Neuronal stem cell (in vitro differentiated cells): ENCODE measurements at regions not wholly inside any gene's neighbourhood (a gene's known extent, or its start where the extent isn't known, plus 50 kb on each side); places are given as distances from the start of the nearest gene placed in this dataset.
A peak's percentile ranks its signal among the peaks of the same experiment; 100 is the strongest.

ENCODE experiments used
- DNase-seq: peaks from one replicate; pipeline ENCODE4 v3.0.0-alpha.2; 2013; ENCODE audit warnings: low spot score
- H2AFZ ChIP-seq: one replicate; pipeline ENCODE4 v1.6.1; 2013; ENCODE audit warnings: mild to moderate bottlenecking, low read length, inconsistent platforms
- H2AK5ac ChIP-seq: 2 replicates; pipeline ENCODE4 v1.6.1; 2013; ENCODE audit warnings: low read depth, mild to moderate bottlenecking, inconsistent platforms, low read length, moderate library complexity, mixed read lengths
- H2BK120ac ChIP-seq: 2 replicates; pipeline ENCODE4 v1.6.1; 2013; ENCODE audit warnings: low read depth, mild to moderate bottlenecking, inconsistent platforms, low read length, moderate library complexity, mixed read lengths
- H2BK12ac ChIP-seq: one replicate; pipeline ENCODE4 v1.6.1; 2013; ENCODE audit warnings: low read length, inconsistent platforms
- H2BK15ac ChIP-seq: 2 replicates; pipeline ENCODE4 v1.6.1; 2013; ENCODE audit warnings: mild to moderate bottlenecking, low read length, inconsistent platforms, mixed read lengths
- H2BK5ac ChIP-seq: one replicate; pipeline ENCODE4 v1.6.1; 2013; ENCODE audit warnings: inconsistent platforms, mild to moderate bottlenecking, low read length, moderate library complexity
- H3K14ac ChIP-seq: one replicate; pipeline ENCODE4 v1.6.1; 2013; ENCODE audit warnings: low read length, inconsistent platforms
- H3K18ac ChIP-seq: 2 replicates; pipeline ENCODE4 v1.6.1; 2013; ENCODE audit warnings: low read length, inconsistent platforms
- H3K23ac ChIP-seq: 2 replicates; pipeline ENCODE4 v1.6.1; 2013; ENCODE audit warnings: low read depth, mild to moderate bottlenecking, mixed read lengths, low read length, inconsistent platforms; ENCODE audit not compliant: poor library complexity
- H3K27ac ChIP-seq: replicated peaks from 3 replicates; pipeline ENCODE4 v1.5.1; 2013; ENCODE audit warnings: low read length, inconsistent platforms
- H3K27me3 ChIP-seq, 3 experiments: 2 replicates each; pipeline ENCODE4 v1.6.1; 2013; ENCODE audit warnings: low read length in 3 of 3, mild to moderate bottlenecking in 2 of 3, inconsistent platforms in 1 of 3, low read depth in 1 of 3, mixed read lengths in 1 of 3, moderate library complexity in 1 of 3; ENCODE audit not compliant: control insufficient read depth in 3 of 3, insufficient read depth in 3 of 3
- H3K36me3 ChIP-seq, 2 donors: replicated peaks in 1 of 2; 2 replicates each; pipeline ENCODE4 v1.6.1; 2013; ENCODE audit warnings: low read length in 2 of 2; ENCODE audit not compliant: control insufficient read depth in 2 of 2, insufficient read depth in 2 of 2
- H3K4ac ChIP-seq: 2 replicates; pipeline ENCODE4 v1.6.1; 2013; ENCODE audit warnings: inconsistent platforms, mild to moderate bottlenecking, low read length, moderate library complexity
- H3K4me1 ChIP-seq, 2 donors: 1 replicate in 1 of 2; 2 replicates in 1 of 2; pipeline ENCODE4 v1.6.1; 2013; ENCODE audit warnings: low read length in 2 of 2, low read depth in 1 of 2; ENCODE audit not compliant: control insufficient read depth in 2 of 2, insufficient read depth in 1 of 2
- H3K4me2 ChIP-seq: one replicate; pipeline ENCODE4 v1.6.1; 2013; ENCODE audit warnings: mild to moderate bottlenecking, low read length, inconsistent platforms; ENCODE audit not compliant: insufficient read depth, poor library complexity, severe bottlenecking
- H3K4me3 ChIP-seq, 2 donors: 2 replicates each; pipeline ENCODE4 v1.5.1; 2013; ENCODE audit warnings: low read length in 2 of 2, mild to moderate bottlenecking in 2 of 2, inconsistent platforms in 1 of 2, moderate library complexity in 1 of 2
- H3K79me1 ChIP-seq: one replicate; pipeline ENCODE4 v1.6.1; 2013; ENCODE audit warnings: low read depth, mild to moderate bottlenecking, inconsistent platforms, low read length, moderate library complexity
- H3K9ac ChIP-seq: one replicate; pipeline ENCODE4 v1.6.1; 2013; ENCODE audit warnings: mild to moderate bottlenecking, low read depth, low read length, inconsistent platforms; ENCODE audit not compliant: poor library complexity
- H3K9me3 ChIP-seq, 2 donors: replicated peaks in 1 of 2; 2 replicates each; pipeline versions ENCODE3 to v1.6.1; 2013; ENCODE audit warnings: low read length in 2 of 2, mild to moderate bottlenecking in 2 of 2, inconsistent platforms in 1 of 2, low read depth in 1 of 2, mixed read lengths in 1 of 2, moderate library complexity in 1 of 2; ENCODE audit not compliant: control insufficient read depth in 2 of 2, insufficient read depth in 1 of 2
- H4K8ac ChIP-seq: one replicate; pipeline ENCODE4 v1.6.1; 2013; ENCODE audit warnings: low read depth, mild to moderate bottlenecking, inconsistent platforms, low read length, moderate library complexity
- H4K91ac ChIP-seq: one replicate; pipeline ENCODE4 v1.6.1; 2013; ENCODE audit warnings: low read length, low read depth, mild to moderate bottlenecking, inconsistent platforms; ENCODE audit not compliant: poor library complexity
- WGBS, 2 donors: extraction: QIAGEN DNeasy Blood & Tissue Kit; methylation state at CpG; one replicate each; pipeline ENCODE4 v1.1.7; 2013; ENCODE audit warnings: missing lambda C conversion rate in 2 of 2, mixed read lengths in 1 of 2; ENCODE audit not compliant: insufficient read length in 2 of 2, insufficient replicate concordance in 1 of 2; ENCODE audit errors: extremely low coverage in 2 of 2; 5-methylcytosine and 5-hydroxymethylcytosine counted together

GRCh38 chr4:66045913-66046312, 375.6 kb upstream of the EPHA5 start:
- Histone ChIP-seq H3K4me2 (no peak overlapping the region), H2BK12ac (no peak overlapping the region), H3K4ac (no peak overlapping the region), H3K4me3 (no peak overlapping the region), H3K36me3 (no peaks in the 10 kb centered on the region), H3K18ac (no peak overlapping the region), H2BK5ac (no peak overlapping the region), H2AK5ac (no peak overlapping the region), H2BK120ac (no peak overlapping the region), H3K9me3 (no peaks in the 10 kb centered on the region), H3K4me1 (no peaks in the 10 kb centered on the region), H4K8ac (no peak overlapping the region), H3K79me1 (no peaks in the 10 kb centered on the region), H3K27ac (no peak overlapping the region), H3K9ac (no peak overlapping the region), H3K27me3 (no peaks in the 10 kb centered on the region), H2AFZ (no peak overlapping the region), H2BK15ac (no peak overlapping the region), H4K91ac (no peak overlapping the region), H3K23ac (no peak overlapping the region), H3K14ac (no peak overlapping the region)
- no peak for DNase-seq
- no CpG with 5 or more reads among the region's 4 CpGs for WGBS, 2 donors

- Histone ChIP-seq H3K9ac (no peak overlapping the region), H3K79me1 (no peaks in the 10 kb centered on the region), H3K27ac (no peak overlapping the region), H3K4me2 (no peak overlapping the region), H2AFZ (no peak overlapping the region), H2BK12ac (no peak overlapping the region), H3K18ac (no peak overlapping the region), H4K91ac (no peak overlapping the region), H3K4me3 (no peak overlapping the region), H2AK5ac (no peak overlapping the region), H3K27me3 (no peaks in the 10 kb centered on the region), H4K8ac (no peak overlapping the region), H2BK5ac (no peak overlapping the region), H2BK120ac (no peak overlapping the region), H3K23ac (no peak overlapping the region), H3K14ac (no peak overlapping the region), H3K36me3 (no peaks in the 10 kb centered on the region), H3K4me1 (peaks cover 0 to 4% of the 10 kb centered on the region in 2 donors), H3K4ac (no peak overlapping the region), H2BK15ac (no peak overlapping the region), H3K9me3 (no peaks in the 10 kb centered on the region)
- no peak for DNase-seq
- WGBS, 2 donors, result no CpG with 5 or more reads among the region's 2 CpGs
These were observed 365.4 kb upstream of the EPHA5 start for GRCh38 chr4:66035701-66036100.

- H2AFZ ChIP-seq, result peak overlapping the region; percentile 37
- no peak overlapping the region for H2AK5ac ChIP-seq
- no peak for DNase-seq
- H3K14ac ChIP-seq, result no peak overlapping the region
- no peak overlapping the region for H2BK15ac ChIP-seq
- peaks cover 0 to 4% of the 10 kb centered on the region in 2 donors for H3K4me1 ChIP-seq
- H3K4me2 ChIP-seq, result no peak overlapping the region
- no peak overlapping the region for H3K9ac ChIP-seq
- no peak overlapping the region for H2BK5ac ChIP-seq
- no peak overlapping the region for H3K4me3 ChIP-seq
- no peaks in the 10 kb centered on the region for H3K27me3 ChIP-seq
- H3K4ac ChIP-seq, result no peak overlapping the region
- no peak overlapping the region for H4K91ac ChIP-seq
- no peak overlapping the region for H2BK120ac ChIP-seq
- H4K8ac ChIP-seq, result no peak overlapping the region
- H3K23ac ChIP-seq, result no peak overlapping the region
- no peaks in the 10 kb centered on the region for H3K36me3 ChIP-seq
- no peak overlapping the region for H2BK12ac ChIP-seq
- H3K79me1 ChIP-seq, result no peaks in the 10 kb centered on the region
- H3K27ac ChIP-seq, result peak overlapping the region; percentile 12
- no CpG with 5 or more reads among the region's 2 CpGs for WGBS, 2 donors
- no peaks in the 10 kb centered on the region for H3K9me3 ChIP-seq
- no peak overlapping the region for H3K18ac ChIP-seq
These were observed 364.4 kb upstream of the EPHA5 start for GRCh38 chr4:66034671-66035070.

- H2BK5ac ChIP-seq, result no peak overlapping the region
- H3K14ac ChIP-seq, result no peak overlapping the region
- H4K8ac ChIP-seq, result no peak overlapping the region
- no peaks in the 10 kb centered on the region for H3K36me3 ChIP-seq
- no peak overlapping the region for H2BK120ac ChIP-seq
- H3K23ac ChIP-seq, result no peak overlapping the region
- H3K27me3 ChIP-seq, result no peaks in the 10 kb centered on the region
- no peak overlapping the region for H3K18ac ChIP-seq
- no peak overlapping the region for H3K27ac ChIP-seq
- peaks cover 0 to 4% of the 10 kb centered on the region in 2 donors for H3K4me1 ChIP-seq
- H3K4ac ChIP-seq, result no peak overlapping the region
- whole genome bisulfite sequencing, 2 donors, result no CpG with 5 or more reads among the region's 2 CpGs
- no peak overlapping the region for H3K4me2 ChIP-seq
- no peak overlapping the region for H2BK15ac ChIP-seq
- no peak overlapping the region for H3K4me3 ChIP-seq
- H3K9me3 ChIP-seq, result no peaks in the 10 kb centered on the region
- DNase-seq, result peak; percentile 5
- H2AK5ac ChIP-seq, result no peak overlapping the region
- H4K91ac ChIP-seq, result no peak overlapping the region
- no peaks in the 10 kb centered on the region for H3K79me1 ChIP-seq
- H3K9ac ChIP-seq, result no peak overlapping the region
- no peak overlapping the region for H2BK12ac ChIP-seq
- H2AFZ ChIP-seq, result peak overlapping the region; percentile 37
These were observed 364.0 kb upstream of the EPHA5 start for GRCh38 chr4:66034262-66034661.
